ENCODE measurements at regions not wholly inside any gene's neighbourhood (a gene's known extent, or its start where the extent isn't known, plus 50 kb on each side); places are given as distances from the start of the nearest gene placed in this dataset.

- no peak for TF ChIP-seq POLR2A (IDR thresholded peaks at IDR 0.05)
- no peak for TF ChIP-seq CTCF (IDR thresholded peaks at IDR 0.05)
Measured at GRCh38 chr1:189929501-189930099, 548.1 kb downstream of the BRINP3 start.

All from right lobe of liver (tissue), 4 donors.